K562 (cell line): ENCODE measurements at regions not wholly inside any gene's neighbourhood (a gene's known extent, or its start where the extent isn't known, plus 50 kb on each side); places are given as distances from the start of the nearest gene placed in this dataset.

ENCODE experiments used
- ATAC-seq: fragments of 200-7000 bp; cut with Tn5 transposase; 3 replicates; pipeline ENCODE4 v1.9.1; 2020; ENCODE audit warnings: moderate library complexity
- BruUV-seq: library from RNA; stranded (reverse); fragments of 400-500 nt; replicated peaks from 2 replicates; lab custom pipeline; 2021; lab: Mats Ljungman, UMichigan
- CTCF ChIA-PET: fragments of 300-600 bp; formaldehyde crosslinking; extraction: SDS; loops from one replicate; lab custom pipeline; 2021; ENCODE audit warnings: low intra/inter-chr PET ratio; lab: Yijun Ruan, JAX
- POLR2A ChIA-PET: fragments of 300-600, 350-650 bp; sonication (Branson Sonifier 250); formaldehyde crosslinking; extraction: SDS; loops from one replicate; lab custom pipeline; 2021; ENCODE audit warnings: antibody characterized with exemption, inconsistent platforms; lab: Yijun Ruan, JAX
- DNase-seq, 4 experiments: peaks; one replicate each; pipeline versions ENCODE4 v3.0.0 to v3.0.0-alpha.2; 2011 to 2018; ENCODE audit warnings: low spot score in 3 of 4, mixed read lengths in 3 of 4; ENCODE audit errors: extremely low read depth in 1 of 4
- FAIRE-seq: peaks from 2 replicates; lab custom pipeline; 2011; peaks lifted over from hg19 to GRCh38; lab: Jason Lieb, UNC
- H2AFZ ChIP-seq: 2 replicates; pipeline ENCODE4 v1.6.0; 2011; ENCODE audit warnings: low read depth, low read length, control low read depth, inconsistent platforms
- H3K27ac ChIP-seq: fragments of 200-600 bp; 3 replicates; pipeline ENCODE4 v1.8.0; 2011; ENCODE audit warnings: low read depth, mild to moderate bottlenecking, control low read depth, inconsistent platforms, low read length, moderate library complexity, mixed read lengths; ENCODE audit errors: extremely low read depth
- H3K27me3 ChIP-seq, 2 experiments: fragments of 300-600 bp in 1 of 2; 2 replicates in 1 of 2; 3 replicates in 1 of 2; pipeline versions ENCODE4 v1.6.0 to v1.8.0; 2011; ENCODE audit warnings: inconsistent platforms in 2 of 2, low read length in 2 of 2, mild to moderate bottlenecking in 1 of 2, mixed read lengths in 1 of 2, moderate library complexity in 1 of 2; ENCODE audit not compliant: control insufficient read depth in 2 of 2, insufficient read depth in 2 of 2
- H3K36me3 ChIP-seq: fragments of 300-600 bp; 3 replicates; pipeline ENCODE4 v1.8.0; 2011; ENCODE audit warnings: mild to moderate bottlenecking, low read length, inconsistent platforms; ENCODE audit not compliant: control insufficient read depth, insufficient read depth
- H3K4me1 ChIP-seq, 2 experiments: fragments of 200-600 bp in 1 of 2; replicated peaks in 1 of 2; 2 replicates in 1 of 2; 3 replicates in 1 of 2; pipeline versions ENCODE4 v1.5.1 to v1.8.0; 2011; ENCODE audit warnings: inconsistent platforms in 2 of 2, low read length in 2 of 2, mild to moderate bottlenecking in 1 of 2, mixed read lengths in 1 of 2, moderate library complexity in 1 of 2; ENCODE audit not compliant: control insufficient read depth in 2 of 2, insufficient read depth in 2 of 2
- H3K4me2 ChIP-seq: 2 replicates; pipeline ENCODE4 v1.6.1; 2011; ENCODE audit warnings: low read length, control low read depth, inconsistent platforms, mixed read lengths; ENCODE audit not compliant: insufficient read depth
- H3K4me3 ChIP-seq: fragments of 200-600 bp; sonication (generic), shearing (Covaris generic); 2 replicates; pipeline ENCODE4 v1.5.1; 2016; ENCODE audit warnings: control low read depth, inconsistent platforms
- H3K79me2 ChIP-seq: fragments of 200-600 bp; 3 replicates; pipeline ENCODE4 v1.8.0; 2011; ENCODE audit warnings: low read length, inconsistent platforms; ENCODE audit not compliant: control insufficient read depth, insufficient read depth
- H3K9ac ChIP-seq, 2 experiments: 2 replicates each; pipeline versions ENCODE4 v1.6.0 to v1.6.1; 2011; ENCODE audit warnings: low read depth in 2 of 2, low read length in 2 of 2, control low read depth in 1 of 2, inconsistent platforms in 1 of 2, mild to moderate bottlenecking in 1 of 2, mixed read lengths in 1 of 2; ENCODE audit not compliant: insufficient read depth in 1 of 2
- H3K9me1 ChIP-seq: one replicate; pipeline ENCODE4 v1.6.0; 2011; ENCODE audit warnings: inconsistent platforms, mild to moderate bottlenecking, low read length, moderate library complexity; ENCODE audit not compliant: control insufficient read depth, insufficient read depth
- H3K9me3 ChIP-seq: replicated peaks from 2 replicates; pipeline ENCODE4 v1.5.1; 2011; ENCODE audit warnings: low read depth, low read length, inconsistent platforms; ENCODE audit not compliant: control insufficient read depth, insufficient read depth
- H4K20me1 ChIP-seq: replicated peaks from 2 replicates; pipeline ENCODE4 v1.6.1; 2011; ENCODE audit warnings: low read length, inconsistent platforms, mixed read lengths; ENCODE audit not compliant: control insufficient read depth, insufficient read depth
- EGR1 ChIP-seq: fragments of 450-650 bp; conservative IDR thresholded peaks from 2 replicates; pipeline ENCODE4 v1.6.1; 2017; ENCODE audit warnings: mild to moderate bottlenecking
- ERF ChIP-seq: fragments of 450-650 bp; formaldehyde crosslinking; IDR thresholded peaks from 2 replicates; pipeline ENCODE4 v1.4.0; 2020; ENCODE audit warnings: mild to moderate bottlenecking, mixed read lengths
- GMEB1 ChIP-seq: fragments of 250-450 bp; sonication (Bioruptor Pico); IDR thresholded peaks from 2 replicates; pipeline ENCODE4 v1.4.0; 2020; ENCODE audit warnings: mild to moderate bottlenecking
- PHB ChIP-seq: fragments of 250-450 bp; sonication (Bioruptor Pico); IDR thresholded peaks from 2 replicates; pipeline ENCODE4 v1.5.0; 2021
- RAD51 ChIP-seq: fragments of 450-650 bp; IDR thresholded peaks from 2 replicates; pipeline ENCODE4 v1.7.1; 2016; ENCODE audit warnings: low read depth, mild to moderate bottlenecking, borderline replicate concordance
- SIN3A ChIP-seq, 2 experiments: fragments of 150-350 bp in 1 of 2; IDR thresholded peaks; 2 replicates each; pipeline ENCODE4 v1.6.1; 2011 to 2016; ENCODE audit warnings: borderline replicate concordance in 2 of 2, low read depth in 2 of 2, low read length in 2 of 2, mild to moderate bottlenecking in 2 of 2, moderate library complexity in 2 of 2; ENCODE audit not compliant: control insufficient read depth in 1 of 2
- TAF7 ChIP-seq: fragments of 450-650 bp; IDR thresholded peaks from 2 replicates; pipeline ENCODE4 v1.6.1; 2016; ENCODE audit warnings: missing genetic modification characterization, missing compliant biosample characterization
- ZNF23 ChIP-seq: fragments of 250-450 bp; sonication (Bioruptor Pico); IDR thresholded peaks from 2 replicates; pipeline ENCODE4 v1.4.0; 2020; ENCODE audit warnings: mild to moderate bottlenecking
- ZNF324 ChIP-seq: fragments of 250-450 bp; sonication (Bioruptor Pico); IDR thresholded peaks from 2 replicates; pipeline ENCODE4 v1.4.0; 2020; ENCODE audit warnings: mild to moderate bottlenecking
- WGBS: fragments of 100-300 bp; shearing (Covaris generic); methylation state at CpG from one replicate; pipeline ENCODE4 v1.1.6; 2016; ENCODE audit warnings: low coverage, mixed read lengths; ENCODE audit not compliant: insufficient coverage; ENCODE audit errors: missing lambda C conversion rate; 5-methylcytosine and 5-hydroxymethylcytosine counted together
- in situ Hi-C: fragments of 300-500 bp; cut with MboI; formaldehyde crosslinking; loops from 4 replicates; pipeline ENCODE4 v1.15.0; 2018; ENCODE audit warnings: inconsistent platforms, mixed read lengths
- intact Hi-C: fragments of 100-400 bp; cut with micrococcal nuclease; formaldehyde crosslinking; loops from 2 replicates; pipeline ENCODE4 v1.14.2; 2022
- TF ChIP-seq, protein P1 (sequence below): sonication (generic); formaldehyde crosslinking; IDR thresholded peaks from 2 replicates; pipeline ENCODE4 v1.8.0; 2023; ENCODE audit warnings: mild to moderate bottlenecking, missing genetic modification reagents

- H3K79me2 ChIP-seq = no peaks in the 10 kb centered on the region
- ATAC-seq = no peak
- DNase-seq = no peak
- H3K4me2 ChIP-seq = no peak overlapping the region
- CTCF ChIA-PET = no interaction called here
- intact Hi-C loops = no loop called here
- H3K9ac ChIP-seq = no peak overlapping the region
- H3K36me3 ChIP-seq = no peaks in the 10 kb centered on the region
- H3K4me3 ChIP-seq = no peak overlapping the region
- H2AFZ ChIP-seq = no peak overlapping the region
- POLR2A ChIA-PET = interaction anchor here (0.7 kb wide), 1 partner anchor 24 kb away, joined by 3 read pairs; no protein-coding TSS in a partner anchor
- no peaks in the 10 kb centered on the region; a peak in 1 of 5 replicates for H3K27me3 ChIP-seq
- in situ Hi-C loops = no loop called here
- BruUV-seq = no TSS peak
- no peak for FAIRE-seq
- H3K9me1 ChIP-seq = no peaks in the 10 kb centered on the region
- 0% methylated on average over 1 of the region's 1 CpG for WGBS
- no peaks in the 10 kb centered on the region for H3K4me1 ChIP-seq
- H3K27ac ChIP-seq = no peak overlapping the region
- H3K9me3 ChIP-seq = no peaks in the 10 kb centered on the region
- TF ChIP-seq EGR1 (no peak), ZNF324 (no peak), SIN3A (IDR thresholded peaks at IDR 0.05; ENCODE audit: borderline replicate concordance in 2 of 2, control insufficient read depth in 1 of 2, low read depth in 2 of 2, low read length in 2 of 2) (no peak), RAD51 (no peak), TAF7 (tag) (no peak), GMEB1 (CRISPR knock-in tag) (no peak), ZNF23 (CRISPR knock-in tag) (no peak), PHB (CRISPR knock-in tag) (no peak), ERF (no peak)
- TF ChIP-seq, protein P1, sequence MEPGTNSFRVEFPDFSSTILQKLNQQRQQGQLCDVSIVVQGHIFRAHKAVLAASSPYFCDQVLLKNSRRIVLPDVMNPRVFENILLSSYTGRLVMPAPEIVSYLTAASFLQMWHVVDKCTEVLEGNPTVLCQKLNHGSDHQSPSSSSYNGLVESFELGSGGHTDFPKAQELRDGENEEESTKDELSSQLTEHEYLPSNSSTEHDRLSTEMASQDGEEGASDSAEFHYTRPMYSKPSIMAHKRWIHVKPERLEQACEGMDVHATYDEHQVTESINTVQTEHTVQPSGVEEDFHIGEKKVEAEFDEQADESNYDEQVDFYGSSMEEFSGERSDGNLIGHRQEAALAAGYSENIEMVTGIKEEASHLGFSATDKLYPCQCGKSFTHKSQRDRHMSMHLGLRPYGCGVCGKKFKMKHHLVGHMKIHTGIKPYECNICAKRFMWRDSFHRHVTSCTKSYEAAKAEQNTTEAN (CRISPR knock-in tag) = no peak
- TF ChIP-seq, all 486 proteins: peak for 0
- H4K20me1 ChIP-seq = no peaks in the 10 kb centered on the region
Measured at GRCh38 chr3:132248490-132248889, 68.7 kb upstream of the ACP3 start.
